NCI-H1694 treated with DMSO at 0.1 percent for 48 hours (cell line): ENCODE measurements at regions not wholly inside any gene's neighbourhood (a gene's known extent, or its start where the extent isn't known, plus 50 kb on each side); places are given as distances from the start of the nearest gene placed in this dataset.
"Not testable (repeated sequence)": the region's sequence is repeated elsewhere in the genome, so short reads cannot be mapped to it uniquely, and the experiment has no call there.

Source experiments
- DNase-seq: peaks from one replicate; lab custom pipeline; 2025; lab: John Stamatoyannopoulos, UW

DNA sequence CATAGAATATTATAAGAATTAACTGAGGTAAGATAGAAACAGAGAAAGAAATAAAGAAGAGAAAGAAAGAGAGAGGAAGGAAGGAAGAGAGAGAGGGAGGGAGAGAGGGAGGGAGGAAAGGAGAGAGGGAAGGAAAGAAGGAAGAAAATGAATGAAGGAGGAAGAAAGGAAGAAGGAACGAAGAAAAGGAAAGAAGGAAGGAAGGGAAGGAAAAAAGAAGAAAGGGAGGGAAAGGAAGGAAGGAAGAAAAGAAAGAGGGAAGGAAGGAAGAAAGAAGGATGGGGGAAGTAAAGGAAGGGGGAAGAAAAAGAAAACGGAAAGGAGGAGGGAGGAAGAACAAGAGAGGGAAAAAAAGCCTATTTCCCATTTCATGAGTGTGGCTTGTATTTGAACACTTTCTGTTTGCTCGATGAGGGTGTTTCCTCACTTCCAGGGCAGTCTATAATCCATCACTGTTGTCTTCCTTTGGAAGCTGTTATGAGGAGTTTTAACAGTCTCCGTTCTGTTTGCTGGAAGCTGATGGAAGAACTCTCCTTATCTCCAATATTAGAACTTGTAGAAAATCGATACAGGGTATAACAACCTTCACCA is 402.4 kb downstream of the TMEM114 start:
- no peak for DNase-seq

GRCh38 chr16:8184854-8185253 is 405.5 kb downstream of the TMEM114 start:
- DNase-seq = no peak

- DNase-seq = no peak
Observed at GRCh38 chr16:8183176-8184099, 406.9 kb downstream of the TMEM114 start.

DNA sequence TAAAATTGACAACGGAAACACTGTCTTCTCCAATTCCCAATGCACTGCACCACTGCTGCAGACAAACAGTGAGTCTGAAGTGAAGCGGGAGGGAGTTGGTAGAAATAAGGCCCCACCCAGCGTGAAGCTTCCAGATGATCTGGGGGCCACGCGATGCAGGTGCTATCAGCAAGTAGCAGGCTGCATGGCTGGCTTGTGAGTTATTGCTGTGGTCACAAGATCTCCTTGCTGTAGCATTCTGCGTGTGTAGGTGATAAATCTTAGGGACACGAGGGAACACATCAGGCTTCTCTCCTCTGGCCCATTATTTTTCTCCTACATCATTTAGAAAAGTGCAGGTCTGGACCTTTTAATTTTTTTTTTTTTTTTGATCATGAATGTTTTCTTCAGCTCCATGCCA is 407.6 kb downstream of the TMEM114 start:
- DNase-seq = no peak

- DNase-seq = peak; percentile 1
Observed at GRCh38 chr16:8179615-8180014, 410.7 kb downstream of the TMEM114 start.

GRCh38 chr16:8178271-8178670 is 412.0 kb downstream of the TMEM114 start:
- DNase-seq = no peak

DNA sequence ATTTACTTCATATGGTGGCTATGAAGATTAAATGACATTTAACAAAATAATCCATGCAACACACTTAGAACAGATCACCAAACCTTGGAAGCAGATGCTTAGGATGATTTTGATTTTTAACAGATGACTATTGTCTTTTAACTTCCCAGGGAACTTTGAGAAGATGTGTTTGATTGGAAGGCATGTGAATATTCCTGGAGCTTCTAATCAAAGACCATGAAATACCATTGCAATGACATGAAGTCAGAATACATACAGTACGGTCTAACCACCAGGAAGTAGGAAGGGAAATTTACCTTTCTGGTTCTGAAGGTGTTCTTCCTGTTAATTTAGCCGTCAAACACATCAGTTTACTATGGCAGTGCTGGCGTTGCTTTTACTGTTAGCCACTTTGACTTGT is 414.9 kb downstream of the TMEM114 start:
- DNase-seq = no peak

GRCh38 chr16:8173111-8173644 is 417.1 kb downstream of the TMEM114 start:
- DNase-seq = peak; percentile 60

DNA sequence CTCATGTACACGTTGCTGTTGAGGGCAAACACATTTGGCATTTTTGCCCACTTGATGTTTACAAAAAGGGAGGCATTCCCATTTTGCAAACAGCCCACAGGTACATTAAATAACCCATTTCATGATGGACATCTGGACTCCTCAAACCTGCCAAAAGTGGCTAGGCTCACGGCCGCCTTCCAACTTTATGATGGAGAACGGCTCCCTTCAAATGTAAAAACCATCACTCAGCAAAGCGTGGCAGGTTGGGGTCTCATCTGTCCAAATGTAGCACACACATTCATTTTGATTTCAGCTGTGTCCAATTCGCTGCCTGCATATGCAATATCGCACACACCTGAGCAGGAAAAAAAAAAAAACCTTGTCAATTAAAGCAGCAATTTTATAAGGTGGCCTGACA is 417.8 kb downstream of the TMEM114 start:
- no peak for DNase-seq

- no peak for DNase-seq
Observed at GRCh38 chr16:8168016-8168415, 422.3 kb downstream of the TMEM114 start.

DNA sequence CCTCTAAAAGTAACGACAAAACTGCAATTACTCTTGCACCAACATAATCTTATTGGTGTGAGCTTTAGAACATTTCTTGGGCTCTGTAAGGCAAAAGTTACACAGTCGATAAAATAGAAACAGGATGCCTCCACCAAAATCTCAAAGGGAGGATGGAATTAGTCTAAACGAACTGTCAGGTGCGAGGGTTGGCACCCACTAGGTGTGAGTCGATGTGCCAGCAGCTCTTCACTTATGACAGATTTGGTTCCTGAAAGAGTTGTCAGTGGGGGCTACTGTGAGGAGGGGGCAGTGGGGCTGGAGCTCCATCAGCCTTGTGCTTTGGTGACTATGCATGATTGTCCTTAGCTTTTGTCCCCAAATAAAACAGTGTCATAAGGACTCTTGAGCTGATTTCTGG is 422.9 kb downstream of the TMEM114 start:
- DNase-seq = no peak

DNA sequence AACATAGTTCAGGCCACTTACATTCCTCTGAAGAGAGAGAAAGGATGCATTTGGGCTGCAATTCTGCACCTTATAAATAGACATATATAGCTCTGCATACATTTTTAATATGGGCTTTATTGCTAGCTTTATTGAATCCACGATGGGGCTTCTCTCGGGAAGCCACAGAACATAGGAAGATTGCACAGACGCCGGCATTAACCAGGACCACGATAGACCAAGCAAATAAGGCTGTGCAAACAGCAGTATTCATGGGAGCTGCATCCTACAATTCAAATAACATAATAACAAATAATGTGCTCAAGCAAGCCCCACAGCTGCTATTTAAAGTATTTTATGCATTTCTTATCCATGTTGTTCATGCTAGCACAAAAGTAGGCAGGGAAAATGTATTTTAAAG is 432.3 kb downstream of the TMEM114 start:
- DNase-seq = no peak

GRCh38 chr16:8155275-8155674 is 435.0 kb downstream of the TMEM114 start:
- no peak for DNase-seq

DNA sequence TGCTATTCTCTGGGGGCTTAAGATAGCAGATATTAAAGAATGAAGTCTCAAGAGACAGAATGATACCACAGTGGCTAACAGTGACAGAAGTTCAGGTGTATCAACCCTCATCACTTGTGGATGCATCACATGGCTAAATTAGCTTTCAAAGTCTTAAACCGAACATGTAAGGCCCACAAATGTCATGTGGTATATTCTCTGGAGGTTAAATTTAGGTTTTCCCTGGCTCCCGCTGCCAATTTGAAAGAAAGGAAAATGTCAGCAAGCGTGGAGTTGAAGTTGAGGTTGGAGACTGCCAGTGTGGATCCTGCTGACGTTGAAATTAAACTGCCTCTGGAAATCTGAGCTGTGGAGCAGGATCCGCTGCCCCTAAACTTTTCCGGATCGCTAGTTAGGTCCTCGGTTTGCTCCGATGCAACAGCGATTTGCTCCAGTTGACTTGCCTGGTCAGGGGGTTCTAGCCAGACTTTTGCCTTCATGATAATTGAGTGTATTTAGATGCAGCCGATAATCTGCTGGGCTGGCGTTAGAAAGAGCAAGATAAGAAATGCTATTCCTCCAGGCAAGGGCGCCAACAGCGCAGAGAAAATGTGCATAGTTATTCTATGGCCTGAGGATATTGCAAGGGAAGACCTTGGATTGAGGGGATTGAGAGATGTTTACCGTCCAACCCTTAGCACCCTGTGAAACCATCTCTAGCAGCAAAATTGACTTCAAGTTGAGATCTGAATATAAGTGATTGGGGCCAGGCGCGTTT is 443.9 kb downstream of the TMEM114 start:
- no peak for DNase-seq

GRCh38 chr16:8138666-8139065 is 451.6 kb downstream of the TMEM114 start:
- DNase-seq = no peak

DNA sequence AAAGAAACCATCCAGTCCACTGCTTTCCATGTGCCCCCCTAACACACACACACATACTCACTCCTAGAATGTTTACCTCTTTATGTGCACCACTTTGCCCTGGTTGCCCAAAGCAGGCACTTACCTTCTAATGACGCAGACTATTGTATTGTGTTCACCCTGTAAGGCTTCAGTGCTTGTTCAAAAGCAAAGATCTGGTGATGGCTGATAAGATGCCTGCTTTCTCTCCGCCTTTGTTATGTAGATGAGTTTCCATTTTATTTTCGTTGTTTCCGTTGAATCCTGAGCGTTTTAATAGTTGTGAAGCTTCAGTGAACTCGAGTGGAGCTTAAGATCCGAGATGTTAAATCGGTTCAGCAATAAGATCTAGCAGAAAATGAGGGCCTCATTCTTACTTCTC is 452.7 kb downstream of the TMEM114 start:
- DNase-seq = no peak

- no peak for DNase-seq
Observed at GRCh38 chr16:8130197-8130596, 460.1 kb downstream of the TMEM114 start.

- no peak for DNase-seq
Observed at GRCh38 chr16:8127070-8127469, 463.2 kb downstream of the TMEM114 start.

DNA sequence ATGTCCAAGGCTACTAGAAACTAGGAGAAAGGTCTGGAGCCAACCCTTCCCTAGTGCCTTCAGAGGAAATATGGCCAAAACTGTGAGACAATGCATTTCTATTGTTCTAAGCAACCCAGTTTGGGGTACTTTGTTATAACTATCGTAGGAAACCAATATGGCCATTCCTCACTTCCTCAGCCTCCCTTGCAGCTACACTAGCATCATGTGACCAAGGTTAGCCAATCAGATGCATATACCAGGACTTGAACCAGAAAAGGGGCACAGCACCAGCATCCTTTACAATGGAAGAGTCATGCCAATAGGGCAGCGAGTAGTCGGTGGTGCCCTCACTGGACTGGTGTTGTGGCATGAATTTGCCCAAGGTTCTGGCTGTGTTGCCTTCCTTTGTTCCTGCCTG is 464.0 kb downstream of the TMEM114 start:
- DNase-seq = no peak

GRCh38 chr16:8120001-8120400 is 470.3 kb downstream of the TMEM114 start:
- no peak for DNase-seq

DNA sequence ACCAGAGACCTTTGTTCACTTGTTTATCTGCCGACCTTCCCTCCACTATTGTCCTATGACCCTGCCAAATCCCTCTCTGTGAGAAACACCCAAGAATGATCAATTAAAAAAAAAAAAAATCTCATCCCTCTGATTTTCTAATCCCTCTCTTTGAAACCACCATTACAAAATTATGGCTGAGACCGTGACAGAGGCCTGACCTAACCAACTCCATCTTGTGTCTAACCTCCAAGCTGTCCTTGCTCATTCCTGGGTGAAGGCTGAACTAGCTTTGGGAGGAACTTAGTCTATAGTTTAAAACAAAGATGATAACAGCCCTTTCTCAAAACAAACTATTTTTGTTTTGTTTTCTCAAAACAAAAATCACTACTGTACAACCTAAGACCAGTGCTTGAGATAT is 474.5 kb downstream of the TMEM114 start:
- no peak for DNase-seq

GRCh38 chr16:8114941-8115340 is 475.4 kb downstream of the TMEM114 start:
- not testable (repeated sequence) for DNase-seq

DNA sequence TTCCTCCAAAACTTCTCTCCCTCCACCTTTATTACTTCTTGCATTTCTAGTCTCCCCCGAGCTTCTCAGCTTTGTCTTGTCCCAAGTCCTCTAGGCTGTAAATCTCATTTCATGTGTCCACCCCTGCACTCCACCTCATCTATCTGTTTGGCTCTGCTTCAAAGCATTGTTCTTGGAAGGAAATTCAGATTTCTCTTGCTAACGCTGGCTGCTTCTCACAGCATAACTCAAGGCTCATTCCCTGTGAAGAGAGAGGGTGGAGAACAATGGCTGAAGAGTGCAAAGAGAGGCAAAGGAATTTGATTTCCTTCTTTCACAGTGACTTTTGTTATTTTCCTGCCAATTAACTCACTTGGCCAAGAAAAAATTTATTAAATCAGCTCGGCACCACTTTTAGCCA is 476.5 kb downstream of the TMEM114 start:
- no peak for DNase-seq
